ENCODE measurements at regions not wholly inside any gene's neighbourhood (a gene's known extent, or its start where the extent isn't known, plus 50 kb on each side); places are given as distances from the start of the nearest gene placed in this dataset.

DNA sequence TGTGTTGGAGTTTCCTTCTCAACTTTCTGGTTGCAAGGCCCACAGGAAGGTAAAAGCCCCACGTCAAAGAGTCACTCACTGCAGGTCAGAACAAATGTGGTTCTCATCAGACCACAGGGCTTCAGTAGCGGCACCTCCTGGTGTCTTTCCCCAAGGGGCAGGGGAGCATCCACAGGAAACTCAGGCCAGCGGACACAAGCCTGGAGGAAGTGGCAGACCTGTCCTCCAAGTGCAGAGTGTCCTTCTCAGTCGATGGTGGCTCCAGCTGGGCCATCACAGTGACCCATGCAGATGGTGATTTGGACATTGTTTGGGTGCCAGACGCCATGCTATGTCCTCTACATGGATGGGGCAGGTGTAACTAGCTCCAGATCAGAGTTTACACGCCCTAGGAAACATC lies 84.9 kb downstream of the ACKR3 start (continued):
- TF ChIP-seq CC2D1A (CRISPR knock-in tag; IDR thresholded peaks at IDR 0.05) (no peak), KLF9 (CRISPR knock-in tag; IDR thresholded peaks at IDR 0.05; ENCODE audit: low read depth) (no peak), HMG20A (CRISPR knock-in tag; IDR thresholded peaks at IDR 0.05; ENCODE audit: borderline replicate concordance) (no peak), MAF1 (CRISPR knock-in tag; IDR thresholded peaks at IDR 0.05; ENCODE audit: borderline replicate concordance) (no peak), FLYWCH1 (CRISPR knock-in tag; IDR thresholded peaks at IDR 0.05) (no peak)
- TF ChIP-seq, protein P1, sequence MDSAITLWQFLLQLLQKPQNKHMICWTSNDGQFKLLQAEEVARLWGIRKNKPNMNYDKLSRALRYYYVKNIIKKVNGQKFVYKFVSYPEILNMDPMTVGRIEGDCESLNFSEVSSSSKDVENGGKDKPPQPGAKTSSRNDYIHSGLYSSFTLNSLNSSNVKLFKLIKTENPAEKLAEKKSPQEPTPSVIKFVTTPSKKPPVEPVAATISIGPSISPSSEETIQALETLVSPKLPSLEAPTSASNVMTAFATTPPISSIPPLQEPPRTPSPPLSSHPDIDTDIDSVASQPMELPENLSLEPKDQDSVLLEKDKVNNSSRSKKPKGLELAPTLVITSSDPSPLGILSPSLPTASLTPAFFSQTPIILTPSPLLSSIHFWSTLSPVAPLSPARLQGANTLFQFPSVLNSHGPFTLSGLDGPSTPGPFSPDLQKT (CRISPR knock-in tag; IDR thresholded peaks at IDR 0.05; ENCODE audit: borderline replicate concordance), result no peak

- peaks cover 0 to 11% of the 10 kb centered on the region in 2 experiments; a peak in 3 of 5 replicates for H3K27me3 ChIP-seq (ENCODE audit: control insufficient read depth in 1 of 2, insufficient read depth in 2 of 2, low read length in 2 of 2)
These were observed 86.5 kb downstream of the ACKR3 start for GRCh38 chr2:236656166-236656565.

More at GRCh38 chr2:236656166-236656565, 86.5 kb downstream of the ACKR3 start:
- DNase-seq (ENCODE audit: low spot score), result no peak
- BruUV-seq (replicated peaks), result no TSS peak
- H3K79me2 ChIP-seq (ENCODE audit: insufficient read depth, low read length), result no peaks in the 10 kb centered on the region
- H3K4me1 ChIP-seq (ENCODE audit: insufficient read depth, low read length), result no peaks in the 10 kb centered on the region
- no peak overlapping the region for H3K27ac ChIP-seq (ENCODE audit: extremely low read length, insufficient read depth, low read length)
- H3K4me3 ChIP-seq (replicated peaks in 1 of 3; ENCODE audit: insufficient read depth in 1 of 3, low read depth in 2 of 3, low read length in 3 of 3), result no peak overlapping the region
- no peaks in the 10 kb centered on the region for H3K9me3 ChIP-seq (ENCODE audit: low read length)
- 0% methylated on average over 2 of the region's 2 CpGs for WGBS (ENCODE audit: low lambda C conversion rate)
- no peak for ATAC-seq
- no peak overlapping the region for H2AFZ ChIP-seq (ENCODE audit: low read length)
- H3K9ac ChIP-seq (ENCODE audit: insufficient read depth, low read depth, low read length), result no peak overlapping the region
- CTCF ChIA-PET (ENCODE audit: low intra/inter-chr PET ratio, low total read pairs), result no interaction called here
- no peaks in the 10 kb centered on the region for H4K20me1 ChIP-seq (ENCODE audit: insufficient read depth, low read length)
- no peak overlapping the region for H3K4me2 ChIP-seq (ENCODE audit: low read depth, low read length)
- POLR2A ChIA-PET, result no interaction called here
- no peak for FAIRE-seq
- TF ChIP-seq PHF21A (CRISPR knock-in tag; IDR thresholded peaks at IDR 0.05) (no peak), PHF20 (CRISPR knock-in tag; IDR thresholded peaks at IDR 0.05) (no peak)
- TF ChIP-seq, protein P2, sequence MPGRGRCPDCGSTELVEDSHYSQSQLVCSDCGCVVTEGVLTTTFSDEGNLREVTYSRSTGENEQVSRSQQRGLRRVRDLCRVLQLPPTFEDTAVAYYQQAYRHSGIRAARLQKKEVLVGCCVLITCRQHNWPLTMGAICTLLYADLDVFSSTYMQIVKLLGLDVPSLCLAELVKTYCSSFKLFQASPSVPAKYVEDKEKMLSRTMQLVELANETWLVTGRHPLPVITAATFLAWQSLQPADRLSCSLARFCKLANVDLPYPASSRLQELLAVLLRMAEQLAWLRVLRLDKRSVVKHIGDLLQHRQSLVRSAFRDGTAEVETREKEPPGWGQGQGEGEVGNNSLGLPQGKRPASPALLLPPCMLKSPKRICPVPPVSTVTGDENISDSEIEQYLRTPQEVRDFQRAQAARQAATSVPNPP (CRISPR knock-in tag; IDR thresholded peaks at IDR 0.05), result no peak
- in situ Hi-C loops (cut with HindIII; ENCODE audit: extremely low pct_ligation_motif_present, low pct_unique_long_range_greater_than_20kb) (no loop called here), intact Hi-C loops (cut with micrococcal nuclease; ENCODE audit: unreplicated experiment) (no loop called here)
- no peaks in the 10 kb centered on the region for H3K36me3 ChIP-seq (replicated peaks in 1 of 2; ENCODE audit: control insufficient read depth in 1 of 2, insufficient read depth in 2 of 2, low read length in 2 of 2)

Data from HepG2 (cell line).